ENCODE measurements at regions not wholly inside any gene's neighbourhood (a gene's known extent, or its start where the extent isn't known, plus 50 kb on each side); places are given as distances from the start of the nearest gene placed in this dataset.

- no peaks in the 10 kb centered on the region for H3K36me3 ChIP-seq
- intact Hi-C loops (cut with DNase I; ENCODE audit: low total_unique reads) = no loop called here
- H3K4me1 ChIP-seq = no peaks in the 10 kb centered on the region
- no peak overlapping the region for H3K4me3 ChIP-seq
- TF ChIP-seq CTCF (IDR thresholded peaks at IDR 0.05) = no peak
- TF ChIP-seq POLR2A (IDR thresholded peaks at IDR 0.05) = no peak
- no peak overlapping the region for H3K27ac ChIP-seq
- no peak for DNase-seq
- no peaks in the 10 kb centered on the region for H3K9me3 ChIP-seq
- H3K27me3 ChIP-seq = no peaks in the 10 kb centered on the region
These were observed 133.2 kb upstream of the SNTG2 start for GRCh38 chr2:817336-818015.

GRCh38 chr2:816278-816677 lies 134.4 kb upstream of the SNTG2 start:
- H3K9me3 ChIP-seq = no peaks in the 10 kb centered on the region
- no peaks in the 10 kb centered on the region for H3K36me3 ChIP-seq
- no peak for DNase-seq
- no peaks in the 10 kb centered on the region for H3K27me3 ChIP-seq
- H3K4me1 ChIP-seq = no peaks in the 10 kb centered on the region
- H3K27ac ChIP-seq = no peak overlapping the region
- no peak overlapping the region for H3K4me3 ChIP-seq
- intact Hi-C loops (cut with DNase I; ENCODE audit: low total_unique reads) = no loop called here
- TF ChIP-seq CTCF (IDR thresholded peaks at IDR 0.05) (no peak), POLR2A (IDR thresholded peaks at IDR 0.05) (no peak)

- H3K9me3 ChIP-seq = no peaks in the 10 kb centered on the region
- no peak overlapping the region for H3K4me3 ChIP-seq
- TF ChIP-seq POLR2A (IDR thresholded peaks at IDR 0.05) (no peak), CTCF (IDR thresholded peaks at IDR 0.05) (no peak)
- H3K27ac ChIP-seq = no peak overlapping the region
- DNase-seq = no peak
- intact Hi-C loops (cut with DNase I; ENCODE audit: low total_unique reads) = no loop called here
- H3K4me1 ChIP-seq = no peaks in the 10 kb centered on the region
- H3K27me3 ChIP-seq = no peaks in the 10 kb centered on the region
- H3K36me3 ChIP-seq = no peaks in the 10 kb centered on the region
These were observed 133.2 kb upstream of the TMEM18 start for GRCh38 chr2:810397-810796.

- no peak overlapping the region for H3K27ac ChIP-seq
- DNase-seq = no peak
- H3K36me3 ChIP-seq = no peaks in the 10 kb centered on the region
- no peaks in the 10 kb centered on the region for H3K27me3 ChIP-seq
- TF ChIP-seq POLR2A (IDR thresholded peaks at IDR 0.05) (no peak), CTCF (IDR thresholded peaks at IDR 0.05) (no peak)
- no peaks in the 10 kb centered on the region for H3K4me1 ChIP-seq
- no peak overlapping the region for H3K4me3 ChIP-seq
- intact Hi-C loops (cut with DNase I; ENCODE audit: low total_unique reads) = no loop called here
- H3K9me3 ChIP-seq = no peaks in the 10 kb centered on the region
These were observed 130.1 kb upstream of the TMEM18 start for GRCh38 chr2:807300-807699.

GRCh38 chr2:805664-806063 lies 128.5 kb upstream of the TMEM18 start:
- no peak overlapping the region for H3K27ac ChIP-seq
- no peak for DNase-seq
- no peaks in the 10 kb centered on the region for H3K9me3 ChIP-seq
- H3K4me1 ChIP-seq = no peaks in the 10 kb centered on the region
- no peak overlapping the region for H3K4me3 ChIP-seq
- intact Hi-C loops (cut with DNase I; ENCODE audit: low total_unique reads) = no loop called here
- TF ChIP-seq POLR2A (IDR thresholded peaks at IDR 0.05) (no peak), CTCF (IDR thresholded peaks at IDR 0.05) (no peak)
- no peaks in the 10 kb centered on the region for H3K27me3 ChIP-seq
- H3K36me3 ChIP-seq = no peaks in the 10 kb centered on the region
